Adipocyte (in vitro differentiated cells): ENCODE measurements at regions not wholly inside any gene's neighbourhood (a gene's known extent, or its start where the extent isn't known, plus 50 kb on each side); places are given as distances from the start of the nearest gene placed in this dataset.

ENCODE experiments used
- DNase-seq: peaks from one replicate; pipeline ENCODE4 v3.0.0-alpha.2; 2015; ENCODE audit warnings: low read depth
- H3K27me3 ChIP-seq: replicated peaks from 2 replicates; pipeline ENCODE4 v1.7.0; 2013; ENCODE audit warnings: mild to moderate bottlenecking, low read length, moderate library complexity; ENCODE audit not compliant: control insufficient read depth, insufficient read depth
- H3K36me3 ChIP-seq: 2 replicates; pipeline ENCODE4 v1.7.0; 2013; ENCODE audit warnings: low read length, mild to moderate bottlenecking, moderate library complexity; ENCODE audit not compliant: control insufficient read depth, insufficient read depth, severe bottlenecking
- H3K4me1 ChIP-seq: 2 replicates; pipeline ENCODE4 v1.7.0; 2013; ENCODE audit warnings: mild to moderate bottlenecking, low read length, moderate library complexity; ENCODE audit not compliant: control insufficient read depth, insufficient read depth
- H3K4me3 ChIP-seq: 2 replicates; pipeline ENCODE4 v1.7.0; 2013; ENCODE audit warnings: mild to moderate bottlenecking, low read length, moderate library complexity
- H3K9ac ChIP-seq: 2 replicates; pipeline ENCODE4 v1.7.0; 2013; ENCODE audit warnings: mild to moderate bottlenecking, low read length, moderate library complexity
- H3K9me3 ChIP-seq: 2 replicates; pipeline ENCODE4 v1.7.0; 2013; ENCODE audit warnings: mild to moderate bottlenecking, low read length, moderate library complexity; ENCODE audit not compliant: control insufficient read depth

- Histone ChIP-seq H3K27me3 (no peaks in the 10 kb centered on the region), H3K4me1 (peaks cover 4% of the 10 kb centered on the region)
- no peak for DNase-seq
These were observed 160.3 kb downstream of the HS3ST3B1 start for GRCh38 chr17:14461227-14461548.

GRCh38 chr17:14460516-14461226, 159.8 kb downstream of the HS3ST3B1 start:
- DNase-seq: no peak
- no peaks in the 10 kb centered on the region for H3K36me3 ChIP-seq
- no peaks in the 10 kb centered on the region for H3K9me3 ChIP-seq
- H3K4me3 ChIP-seq: no peak overlapping the region
- H3K27me3 ChIP-seq: no peaks in the 10 kb centered on the region
- H3K9ac ChIP-seq: no peak overlapping the region
- peaks cover 4% of the 10 kb centered on the region for H3K4me1 ChIP-seq

More at GRCh38 chr17:14461227-14461548, 160.3 kb downstream of the HS3ST3B1 start:
- no peak overlapping the region for H3K9ac ChIP-seq
- H3K36me3 ChIP-seq: no peaks in the 10 kb centered on the region
- H3K9me3 ChIP-seq: no peaks in the 10 kb centered on the region
- no peak overlapping the region for H3K4me3 ChIP-seq

DNA sequence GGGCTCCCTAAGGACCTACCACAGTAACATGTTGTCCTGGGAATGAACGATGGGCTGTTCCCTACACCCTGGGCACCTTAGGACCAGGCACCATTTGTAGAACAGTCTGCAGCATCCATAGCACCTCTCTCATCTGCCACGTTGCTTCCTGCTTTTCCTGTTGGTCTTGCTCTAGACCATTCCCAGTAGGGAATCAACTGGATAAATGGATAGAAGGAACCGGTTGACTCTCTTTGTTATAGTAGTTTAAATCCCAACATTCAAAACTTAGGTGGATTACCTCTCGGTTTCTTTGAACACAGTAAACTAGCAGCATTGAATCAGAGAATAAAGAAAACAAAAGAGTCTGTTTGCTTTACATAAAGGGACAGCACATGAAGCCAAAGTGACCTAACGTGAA, 159.1 kb downstream of the HS3ST3B1 start:
- Histone ChIP-seq H3K4me3 (no peak overlapping the region), H3K27me3 (no peaks in the 10 kb centered on the region), H3K36me3 (no peaks in the 10 kb centered on the region), H3K4me1 (no peaks in the 10 kb centered on the region), H3K9me3 (no peaks in the 10 kb centered on the region), H3K9ac (no peak overlapping the region)
- no peak for DNase-seq

DNA sequence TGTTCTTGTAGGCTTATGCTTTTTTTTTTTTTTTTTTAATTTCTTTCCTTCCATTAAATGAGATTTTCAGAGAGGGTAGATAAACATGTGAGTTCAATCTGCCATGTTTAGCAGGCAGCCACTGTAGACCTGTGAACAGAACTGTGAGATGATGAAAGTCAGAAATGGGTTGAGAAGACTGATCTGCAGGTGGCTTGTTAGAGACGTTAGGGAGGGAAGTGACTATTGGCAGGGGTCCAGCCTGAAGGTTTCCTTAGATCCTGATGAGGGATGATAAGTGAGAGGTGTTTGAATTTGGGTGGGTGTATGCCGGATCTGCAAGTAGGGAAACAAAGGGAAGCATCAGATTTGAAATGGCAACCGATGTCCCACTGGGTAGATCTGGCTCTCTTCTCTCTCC, 157.8 kb downstream of the HS3ST3B1 start:
- Histone ChIP-seq H3K9ac (no peak overlapping the region), H3K4me1 (no peaks in the 10 kb centered on the region), H3K36me3 (no peaks in the 10 kb centered on the region), H3K9me3 (no peaks in the 10 kb centered on the region), H3K4me3 (no peak overlapping the region), H3K27me3 (peaks cover 2% of the 10 kb centered on the region)
- no peak for DNase-seq

DNA sequence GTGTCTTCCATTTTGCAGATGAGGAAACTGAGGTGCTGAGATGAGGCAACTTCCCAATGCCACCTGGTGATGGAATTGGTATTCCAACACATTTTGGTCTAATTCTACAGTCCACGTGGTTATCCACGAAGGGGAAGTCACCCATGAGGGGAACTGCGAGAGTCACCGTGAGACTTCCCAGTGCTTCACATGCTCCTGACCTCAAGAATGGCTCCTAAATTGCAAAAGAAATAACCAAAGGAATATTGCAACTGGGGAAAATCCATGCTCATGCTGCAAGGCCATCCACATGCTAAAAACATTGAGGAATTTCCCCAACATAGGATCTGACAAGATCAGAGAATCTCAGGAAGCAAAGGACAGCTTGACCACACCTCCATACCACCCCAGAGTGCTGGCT, 153.9 kb downstream of the HS3ST3B1 start:
- Histone ChIP-seq H3K27me3 (peaks cover 21% of the 10 kb centered on the region), H3K4me1 (peaks cover 6% of the 10 kb centered on the region)

GRCh38 chr17:14452856-14453255, 152.0 kb downstream of the HS3ST3B1 start:
- Histone ChIP-seq H3K4me1 (peaks cover 6% of the 10 kb centered on the region), H3K9ac (no peak overlapping the region), H3K36me3 (no peaks in the 10 kb centered on the region), H3K4me3 (no peak overlapping the region), H3K9me3 (no peaks in the 10 kb centered on the region), H3K27me3 (peaks cover 21% of the 10 kb centered on the region)
- no peak for DNase-seq

More for the DNA sequence above, 153.9 kb downstream of the HS3ST3B1 start:
- H3K4me3 ChIP-seq: no peak overlapping the region
- no peaks in the 10 kb centered on the region for H3K9me3 ChIP-seq
- no peak for DNase-seq
- no peaks in the 10 kb centered on the region for H3K36me3 ChIP-seq
- no peak overlapping the region for H3K9ac ChIP-seq

DNA sequence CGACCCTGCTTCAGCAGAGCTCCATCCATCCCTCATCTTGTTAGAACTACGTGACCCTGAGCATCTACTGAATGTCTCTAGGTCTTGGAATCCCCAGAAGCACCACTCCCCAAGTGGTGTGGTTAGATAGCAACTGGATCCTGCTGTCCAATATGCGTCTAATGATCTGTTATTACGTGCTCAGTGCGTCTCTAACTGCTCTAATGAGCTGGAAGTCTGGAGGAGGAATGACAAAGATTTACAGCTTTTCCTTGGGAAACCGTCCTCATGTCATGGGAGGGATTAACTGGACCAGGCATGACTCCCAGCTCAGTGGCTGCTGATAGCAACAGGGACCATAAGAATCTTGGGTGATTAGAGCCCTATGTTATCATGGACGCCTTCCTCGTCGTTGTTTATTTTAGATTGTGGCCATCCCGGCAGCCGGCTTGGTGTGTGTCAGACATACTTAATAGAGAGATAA, 150.9 kb downstream of the HS3ST3B1 start:
- Histone ChIP-seq H3K27me3 (peaks cover 21% of the 10 kb centered on the region), H3K4me3 (no peak overlapping the region), H3K9me3 (no peaks in the 10 kb centered on the region), H3K4me1 (peaks cover 6% of the 10 kb centered on the region), H3K36me3 (no peaks in the 10 kb centered on the region), H3K9ac (no peak overlapping the region)
- no peak for DNase-seq

DNA sequence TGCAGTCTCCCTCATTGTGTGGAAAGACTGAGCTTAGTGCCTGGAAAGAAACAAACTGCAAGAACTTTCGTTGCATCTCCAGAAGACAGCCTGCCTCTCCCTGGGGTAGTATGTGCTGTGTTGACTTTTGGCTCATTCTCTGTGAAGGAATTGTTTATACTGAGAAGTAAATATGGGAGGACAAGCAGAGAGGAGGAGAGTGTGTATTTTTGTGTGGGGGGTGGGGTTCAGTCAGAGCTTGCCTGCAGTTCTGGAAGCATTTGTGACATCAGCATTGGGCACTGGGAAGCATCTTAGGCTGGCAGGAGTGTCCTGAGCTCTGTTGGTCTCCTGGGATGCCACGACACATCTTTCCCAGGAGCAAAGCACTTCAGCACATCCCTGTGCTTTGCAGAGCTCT, 147.9 kb downstream of the HS3ST3B1 start:
- Histone ChIP-seq H3K4me3 (no peak overlapping the region), H3K9ac (no peak overlapping the region), H3K36me3 (no peaks in the 10 kb centered on the region), H3K4me1 (peaks cover 6% of the 10 kb centered on the region), H3K9me3 (no peaks in the 10 kb centered on the region), H3K27me3 (peaks cover 20% of the 10 kb centered on the region)
- DNase-seq: no peak

DNA sequence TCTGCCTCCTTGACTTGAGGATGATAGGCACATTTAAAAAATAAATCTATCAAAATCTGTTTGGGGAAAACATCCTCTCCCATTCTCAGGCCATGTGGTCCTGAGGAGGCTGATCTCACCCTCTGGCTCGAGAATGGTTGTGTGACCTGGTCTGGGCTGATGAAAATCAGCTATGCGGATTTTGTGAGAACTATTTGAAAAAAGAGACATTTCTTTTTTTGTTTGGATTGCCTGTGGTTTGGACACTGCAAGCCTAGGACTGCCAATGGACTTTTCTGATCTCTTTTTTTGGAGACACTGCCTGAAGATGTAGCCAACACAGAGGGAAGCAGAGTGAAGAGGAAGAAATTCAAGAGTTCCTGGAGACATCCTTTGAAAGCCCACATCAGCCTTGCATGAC, 145.9 kb downstream of the HS3ST3B1 start:
- no peak for DNase-seq
- H3K9me3 ChIP-seq: no peaks in the 10 kb centered on the region

GRCh38 chr17:14444915-14445314, 144.0 kb downstream of the HS3ST3B1 start:
- no peak for DNase-seq
- Histone ChIP-seq H3K9ac (no peak overlapping the region), H3K9me3 (no peaks in the 10 kb centered on the region), H3K4me1 (no peaks in the 10 kb centered on the region), H3K27me3 (no peaks in the 10 kb centered on the region), H3K36me3 (no peaks in the 10 kb centered on the region), H3K4me3 (no peak overlapping the region)

More for the DNA sequence above, 145.9 kb downstream of the HS3ST3B1 start:
- Histone ChIP-seq H3K36me3 (no peaks in the 10 kb centered on the region), H3K4me1 (no peaks in the 10 kb centered on the region), H3K9ac (no peak overlapping the region), H3K27me3 (peaks cover 13% of the 10 kb centered on the region), H3K4me3 (no peak overlapping the region)

DNA sequence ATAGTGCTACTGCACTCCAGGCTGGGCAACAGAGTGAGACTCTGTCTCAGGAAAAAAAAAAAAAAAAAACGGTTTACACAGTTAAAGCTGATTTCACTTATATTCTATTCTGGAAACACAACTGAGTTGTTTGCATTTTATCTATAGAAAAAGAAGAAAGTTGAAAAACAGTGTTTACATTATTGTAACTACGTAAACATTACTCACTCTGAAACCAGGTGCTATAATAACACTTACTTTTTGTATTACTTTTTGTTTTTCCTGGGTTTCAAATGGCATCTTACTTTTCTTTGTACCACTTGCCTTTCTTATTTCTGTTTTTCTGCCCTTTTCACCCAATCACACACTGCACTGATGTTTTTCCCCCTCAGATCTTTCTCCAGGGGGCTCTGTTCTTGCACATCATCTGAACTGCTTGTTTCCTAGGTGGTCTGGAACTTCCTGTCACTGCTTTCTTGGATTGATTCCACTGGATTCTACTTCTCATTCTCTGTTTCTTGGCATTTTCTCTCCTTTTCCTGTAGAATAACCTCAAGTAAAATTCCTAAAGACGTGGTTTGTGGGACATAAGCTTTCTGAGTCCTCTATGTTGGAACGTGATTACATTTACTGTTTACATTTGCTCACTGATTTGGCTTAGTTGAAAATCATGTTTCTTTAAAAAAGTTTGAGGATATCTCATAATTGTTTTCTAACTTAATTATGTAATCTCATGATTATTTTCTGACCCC, 142.1 kb downstream of the HS3ST3B1 start:
- Histone ChIP-seq H3K9me3 (no peaks in the 10 kb centered on the region), H3K36me3 (no peaks in the 10 kb centered on the region), H3K27me3 (no peaks in the 10 kb centered on the region), H3K9ac (no peak overlapping the region), H3K4me3 (no peak overlapping the region), H3K4me1 (no peaks in the 10 kb centered on the region)
- DNase-seq: no peak
